ENCODE measurements at regions not wholly inside any gene's neighbourhood (a gene's known extent, or its start where the extent isn't known, plus 50 kb on each side); places are given as distances from the start of the nearest gene placed in this dataset.
"Not testable (repeated sequence)": the region's sequence is repeated elsewhere in the genome, so short reads cannot be mapped to it uniquely, and the experiment has no call there.

DNA sequence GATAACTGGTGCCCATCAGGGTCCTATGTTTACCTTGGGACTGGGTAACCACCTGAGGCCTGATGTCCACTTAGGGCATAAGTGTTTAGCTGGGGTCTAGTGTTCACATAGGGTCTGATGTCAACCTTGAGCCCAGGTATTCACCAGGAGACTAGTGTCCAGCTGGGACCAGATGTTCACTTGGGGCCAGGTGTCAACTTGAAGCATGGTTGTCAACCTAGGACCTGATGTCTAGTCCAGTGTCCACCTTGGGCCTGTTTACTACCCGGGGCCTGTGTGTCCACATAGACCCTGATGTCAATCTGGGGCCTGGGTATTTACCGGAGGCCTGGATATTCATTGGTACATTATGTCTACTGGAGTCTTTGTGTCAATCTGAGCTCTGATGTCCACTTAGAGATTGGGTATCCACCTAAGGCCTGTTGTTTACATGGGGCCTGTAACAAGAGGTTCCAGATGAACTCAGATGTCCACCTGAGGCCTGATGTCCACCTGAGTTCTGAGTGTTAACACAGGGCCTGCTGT is 1491.2 kb upstream of the TPTE start:
- not testable (repeated sequence) for H3K9me3 ChIP-seq (ENCODE audit: control insufficient read depth, low read length); H3K27me3 Mint-ChIP-seq (ENCODE audit: insufficient read depth); H3K9ac ChIP-seq (ENCODE audit: extremely low read depth, low read length, poor library complexity, severe bottlenecking); H3K27ac ChIP-seq (ENCODE audit: low read depth, low read length); H3K36me3 ChIP-seq (ENCODE audit: control insufficient read depth, insufficient read depth, low read length); H3K4me1 ChIP-seq (ENCODE audit: control insufficient read depth, insufficient read depth, low read length); H3K4me1 Mint-ChIP-seq; H3K36me3 Mint-ChIP-seq (ENCODE audit: low read depth); H3K27ac Mint-ChIP-seq; H3K4me3 Mint-ChIP-seq; H3K4me3 ChIP-seq (ENCODE audit: low read length); H3K27me3 ChIP-seq (ENCODE audit: control insufficient read depth, insufficient read depth, low read length, poor library complexity, severe bottlenecking); DNase-seq
- WGBS, 2 experiments (ENCODE audit: insufficient coverage in 1 of 2, insufficient read length in 1 of 2): 69% methylated on average over 2 of the region's 2 CpGs; no CpG with 5 or more reads in 1 of the 2 experiments
- peaks cover 47% of the 10 kb centered on the region for H3K9me3 Mint-ChIP-seq

DNA sequence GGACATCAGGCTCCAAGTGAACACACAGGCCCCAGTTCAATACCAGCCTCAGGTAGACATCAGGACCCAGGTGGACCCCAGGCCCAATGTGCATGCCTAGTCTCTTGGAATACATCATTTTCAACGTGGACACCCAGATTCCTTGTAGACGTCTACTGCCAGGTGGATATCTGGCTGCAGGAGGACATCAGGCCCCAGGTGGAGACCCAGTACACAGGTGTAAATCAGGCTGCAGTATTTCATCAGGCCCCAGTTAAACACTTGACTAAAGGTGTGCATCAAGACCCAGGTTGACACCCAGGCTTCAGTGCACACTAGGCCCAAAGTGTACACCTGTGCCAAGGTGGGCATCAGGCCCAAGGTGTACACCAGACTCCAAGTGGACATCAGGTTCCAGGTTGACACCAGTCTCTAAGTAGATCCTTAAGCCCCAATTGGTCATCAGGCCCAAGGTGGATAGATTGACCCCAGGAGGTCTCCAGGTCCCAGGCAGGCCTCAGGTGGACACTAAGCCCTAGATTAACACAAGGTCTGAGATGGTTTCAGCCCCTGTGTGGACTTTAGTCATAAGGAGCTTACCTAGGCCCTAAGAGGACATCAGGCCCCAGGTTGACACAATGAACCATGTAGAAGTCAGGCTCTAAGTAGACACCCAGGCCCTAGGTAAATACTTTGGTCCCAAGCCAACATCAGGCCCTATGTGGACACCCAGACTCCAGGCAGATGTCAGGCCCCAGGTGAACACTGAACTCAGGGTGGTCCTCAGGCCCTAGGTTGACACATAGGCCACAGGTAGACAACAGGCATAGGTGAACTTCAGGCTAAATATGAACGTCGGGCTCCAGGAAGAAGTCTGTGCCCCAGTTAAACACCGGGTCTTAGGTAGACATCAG is 1489.7 kb upstream of the TPTE start:
- not testable (repeated sequence) for H3K9ac ChIP-seq (ENCODE audit: extremely low read depth, low read length, poor library complexity, severe bottlenecking); H3K36me3 Mint-ChIP-seq (ENCODE audit: low read depth); H3K27ac Mint-ChIP-seq; H3K4me1 Mint-ChIP-seq; H3K4me3 ChIP-seq (ENCODE audit: low read length); H3K27me3 Mint-ChIP-seq (ENCODE audit: insufficient read depth); H3K9me3 ChIP-seq (ENCODE audit: control insufficient read depth, low read length); H3K36me3 ChIP-seq (ENCODE audit: control insufficient read depth, insufficient read depth, low read length); H3K27ac ChIP-seq (ENCODE audit: low read depth, low read length); H3K4me3 Mint-ChIP-seq; DNase-seq; H3K27me3 ChIP-seq (ENCODE audit: control insufficient read depth, insufficient read depth, low read length, poor library complexity, severe bottlenecking); H3K4me1 ChIP-seq (ENCODE audit: control insufficient read depth, insufficient read depth, low read length)
- WGBS, 2 experiments (ENCODE audit: insufficient coverage in 1 of 2, insufficient read length in 1 of 2): 40 to 42% methylated on average over 2 of the region's 5 CpGs
- H3K9me3 Mint-ChIP-seq: peaks cover 35% of the 10 kb centered on the region

- not testable (repeated sequence) for H3K27ac Mint-ChIP-seq; H3K36me3 Mint-ChIP-seq (ENCODE audit: low read depth); H3K4me3 Mint-ChIP-seq; H3K9ac ChIP-seq (ENCODE audit: extremely low read depth, low read length, poor library complexity, severe bottlenecking); H3K9me3 ChIP-seq (ENCODE audit: control insufficient read depth, low read length); H3K4me3 ChIP-seq (ENCODE audit: low read length); H3K27me3 ChIP-seq (ENCODE audit: control insufficient read depth, insufficient read depth, low read length, poor library complexity, severe bottlenecking); DNase-seq; H3K27ac ChIP-seq (ENCODE audit: low read depth, low read length); H3K4me1 ChIP-seq (ENCODE audit: control insufficient read depth, insufficient read depth, low read length); H3K4me1 Mint-ChIP-seq; H3K36me3 ChIP-seq (ENCODE audit: control insufficient read depth, insufficient read depth, low read length); H3K27me3 Mint-ChIP-seq (ENCODE audit: insufficient read depth)
- H3K9me3 Mint-ChIP-seq: peaks cover 32% of the 10 kb centered on the region
- WGBS, 2 experiments (ENCODE audit: insufficient coverage in 1 of 2, insufficient read length in 1 of 2): no CpG with 5 or more reads among the region's 2 CpGs
Observed at GRCh38 chr21:9032547-9032946, 1488.8 kb upstream of the TPTE start.

- H3K27ac ChIP-seq (ENCODE audit: low read depth, low read length); DNase-seq; H3K27ac Mint-ChIP-seq; H3K9ac ChIP-seq (ENCODE audit: extremely low read depth, low read length, poor library complexity, severe bottlenecking); H3K27me3 Mint-ChIP-seq (ENCODE audit: insufficient read depth); H3K4me3 Mint-ChIP-seq; H3K36me3 Mint-ChIP-seq (ENCODE audit: low read depth); H3K4me3 ChIP-seq (ENCODE audit: low read length); H3K4me1 ChIP-seq (ENCODE audit: control insufficient read depth, insufficient read depth, low read length); H3K27me3 ChIP-seq (ENCODE audit: control insufficient read depth, insufficient read depth, low read length, poor library complexity, severe bottlenecking); H3K4me1 Mint-ChIP-seq; H3K36me3 ChIP-seq (ENCODE audit: control insufficient read depth, insufficient read depth, low read length); H3K9me3 ChIP-seq (ENCODE audit: control insufficient read depth, low read length): not testable (repeated sequence)
- 25 to 49% methylated on average over 2 to 4 of the region's 8 CpGs for WGBS, 2 experiments (ENCODE audit: insufficient coverage in 1 of 2, insufficient read length in 1 of 2)
- H3K9me3 Mint-ChIP-seq: peaks cover 28% of the 10 kb centered on the region
Observed at GRCh38 chr21:9033295-9033694, 1488.1 kb upstream of the TPTE start.

DNA sequence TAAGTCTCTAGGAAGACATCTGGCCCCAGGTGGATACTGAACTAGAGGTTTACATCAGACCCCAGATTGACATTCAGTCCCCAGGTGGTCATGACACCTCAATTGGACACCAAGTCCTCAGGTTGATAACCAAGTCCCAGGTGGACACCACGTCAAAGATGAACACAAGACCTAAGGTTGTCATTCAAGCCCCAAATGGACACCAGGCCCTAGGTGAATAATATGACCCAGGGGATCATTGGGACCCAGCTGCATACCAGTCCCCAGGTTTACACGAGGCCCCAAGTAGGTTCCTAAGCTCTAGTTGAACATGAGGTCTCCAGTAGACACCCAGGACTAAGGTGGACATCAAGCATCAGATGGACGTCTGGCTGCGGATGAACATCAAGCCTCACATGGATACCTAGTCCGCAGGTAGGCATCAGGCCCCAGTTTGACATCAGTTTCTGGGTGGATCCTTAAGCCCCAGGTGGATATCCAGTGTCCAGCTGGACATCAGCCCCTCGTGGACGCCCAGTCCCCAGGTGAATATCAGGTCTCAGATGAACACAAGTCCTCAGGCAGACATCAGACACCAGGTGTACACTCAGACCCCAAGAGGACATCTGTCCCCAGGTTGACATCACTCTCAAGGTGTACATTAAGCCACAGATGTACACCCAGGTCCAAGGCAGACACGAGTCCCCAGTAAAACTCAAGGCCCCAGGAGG is 1486.7 kb upstream of the TPTE start:
- H3K27me3 Mint-ChIP-seq (ENCODE audit: insufficient read depth); H3K27ac Mint-ChIP-seq: not testable (repeated sequence)
- peaks cover 20% of the 10 kb centered on the region for H3K9me3 Mint-ChIP-seq

DNA sequence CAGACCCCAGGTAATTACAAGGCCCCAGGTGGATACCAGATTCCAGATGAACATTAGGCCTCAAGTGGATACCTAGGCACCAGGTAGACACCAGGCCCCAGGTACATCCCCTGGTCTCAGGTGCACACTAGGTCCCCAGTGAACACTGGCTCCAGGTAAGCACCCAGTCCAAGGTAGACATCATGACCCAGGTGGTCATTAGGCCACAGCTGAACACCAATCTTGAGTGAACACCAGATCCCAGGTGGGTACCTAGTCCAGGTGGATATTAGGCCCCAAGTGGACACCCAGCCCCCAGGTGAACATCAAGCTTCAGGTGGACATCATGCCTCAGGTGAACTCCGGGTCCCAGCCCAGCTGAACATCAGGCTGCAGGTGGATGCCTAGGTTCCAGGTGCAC is 1486.2 kb upstream of the TPTE start:
- WGBS, 2 experiments (ENCODE audit: insufficient coverage in 1 of 2, insufficient read length in 1 of 2): no CpG with 5 or more reads among the region's 1 CpG
- H3K36me3 ChIP-seq (ENCODE audit: control insufficient read depth, insufficient read depth, low read length); H3K9me3 ChIP-seq (ENCODE audit: control insufficient read depth, low read length); H3K4me1 Mint-ChIP-seq; H3K27ac ChIP-seq (ENCODE audit: low read depth, low read length); H3K4me3 ChIP-seq (ENCODE audit: low read length); H3K27ac Mint-ChIP-seq; H3K27me3 ChIP-seq (ENCODE audit: control insufficient read depth, insufficient read depth, low read length, poor library complexity, severe bottlenecking); H3K27me3 Mint-ChIP-seq (ENCODE audit: insufficient read depth); H3K4me3 Mint-ChIP-seq; DNase-seq; H3K9ac ChIP-seq (ENCODE audit: extremely low read depth, low read length, poor library complexity, severe bottlenecking); H3K36me3 Mint-ChIP-seq (ENCODE audit: low read depth); H3K4me1 ChIP-seq (ENCODE audit: control insufficient read depth, insufficient read depth, low read length): not testable (repeated sequence)
- peaks cover 23% of the 10 kb centered on the region for H3K9me3 Mint-ChIP-seq

More for the DNA sequence above, 1486.7 kb upstream of the TPTE start:
- not testable (repeated sequence) for H3K27ac ChIP-seq (ENCODE audit: low read depth, low read length); H3K9ac ChIP-seq (ENCODE audit: extremely low read depth, low read length, poor library complexity, severe bottlenecking); H3K4me3 ChIP-seq (ENCODE audit: low read length); H3K4me1 Mint-ChIP-seq; H3K36me3 ChIP-seq (ENCODE audit: control insufficient read depth, insufficient read depth, low read length); H3K4me1 ChIP-seq (ENCODE audit: control insufficient read depth, insufficient read depth, low read length); H3K36me3 Mint-ChIP-seq (ENCODE audit: low read depth); H3K4me3 Mint-ChIP-seq; H3K9me3 ChIP-seq (ENCODE audit: control insufficient read depth, low read length); H3K27me3 ChIP-seq (ENCODE audit: control insufficient read depth, insufficient read depth, low read length, poor library complexity, severe bottlenecking); DNase-seq
- 48% methylated on average over 2 of the region's 8 CpGs; no CpG with 5 or more reads in 1 of the 2 experiments for WGBS, 2 experiments (ENCODE audit: insufficient coverage in 1 of 2, insufficient read length in 1 of 2)

All from endodermal cell (in vitro differentiated cells).